Suppressor macrophage (primary cell): ENCODE measurements at regions not wholly inside any gene's neighbourhood (a gene's known extent, or its start where the extent isn't known, plus 50 kb on each side); places are given as distances from the start of the nearest gene placed in this dataset.
A peak's percentile ranks its signal among the peaks of the same experiment; 100 is the strongest.
"Not testable (repeated sequence)": the region's sequence is repeated elsewhere in the genome, so short reads cannot be mapped to it uniquely, and the experiment has no call there.

Source experiments
- DNase-seq, 4 experiments: peaks; one replicate each; pipeline ENCODE4 v3.0.0-alpha.2; 2020 to 2022

- DNase-seq: no peak
Observed at GRCh38 chr10:29748109-29748650, 113.4 kb upstream of the SVIL start.

GRCh38 chr10:29746080-29746797 is 111.5 kb upstream of the SVIL start:
- no peak for DNase-seq

- DNase-seq: no peak
Observed at GRCh38 chr10:29740981-29741545, 106.3 kb upstream of the SVIL start.

- DNase-seq: no peak
Observed at GRCh38 chr10:29738341-29738740, 103.6 kb upstream of the SVIL start.

- no peak for DNase-seq
Observed at GRCh38 chr10:29737074-29737593, 102.4 kb upstream of the SVIL start.

DNA sequence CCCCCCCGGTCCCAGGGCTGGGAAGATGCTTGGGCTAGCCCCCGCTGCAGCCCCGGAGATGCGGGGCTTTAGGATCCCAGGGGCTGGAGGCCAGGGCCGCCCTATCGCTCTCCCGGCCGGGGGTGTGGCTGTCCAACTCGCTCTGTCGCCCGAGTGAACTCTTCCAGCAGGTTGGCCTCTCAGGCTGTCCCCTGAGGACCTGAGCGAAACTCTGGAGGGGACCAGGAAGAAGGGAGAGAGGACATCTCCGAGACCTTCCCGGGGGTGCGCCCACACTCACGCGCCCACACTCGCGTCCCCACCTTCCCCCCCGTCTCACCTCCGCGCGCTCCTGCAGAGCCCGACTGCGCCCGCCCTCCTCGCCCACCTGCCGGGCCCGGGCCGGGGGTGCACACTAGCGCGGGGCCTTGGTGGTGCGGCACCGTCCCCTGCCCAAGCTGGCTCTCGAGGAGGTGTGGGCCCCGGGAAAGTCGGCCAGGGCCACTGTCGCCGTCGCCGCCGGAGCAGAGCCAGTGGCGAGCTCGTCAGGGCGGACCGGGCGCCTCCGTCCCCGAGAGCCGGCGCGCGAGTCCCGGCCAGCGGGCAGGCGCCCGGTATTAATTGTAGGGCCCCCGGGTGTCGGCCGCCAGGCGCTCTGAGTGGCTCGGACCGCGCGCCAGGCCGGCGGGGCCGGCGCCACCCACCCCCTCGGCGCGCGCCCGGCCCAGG is 101.7 kb upstream of the SVIL start:
- DNase-seq: peak; percentile 75 to 90 (median 84)

- DNase-seq: peak; percentile 70 to 87 (median 81)
Observed at GRCh38 chr10:29735628-29736365, 101.0 kb upstream of the SVIL start.

GRCh38 chr10:29734962-29735627 is 100.3 kb upstream of the SVIL start:
- DNase-seq: peak; percentile 83 to 94 (median 91)

GRCh38 chr10:29734640-29734961 is 99.8 kb upstream of the SVIL start:
- DNase-seq: no peak

DNA sequence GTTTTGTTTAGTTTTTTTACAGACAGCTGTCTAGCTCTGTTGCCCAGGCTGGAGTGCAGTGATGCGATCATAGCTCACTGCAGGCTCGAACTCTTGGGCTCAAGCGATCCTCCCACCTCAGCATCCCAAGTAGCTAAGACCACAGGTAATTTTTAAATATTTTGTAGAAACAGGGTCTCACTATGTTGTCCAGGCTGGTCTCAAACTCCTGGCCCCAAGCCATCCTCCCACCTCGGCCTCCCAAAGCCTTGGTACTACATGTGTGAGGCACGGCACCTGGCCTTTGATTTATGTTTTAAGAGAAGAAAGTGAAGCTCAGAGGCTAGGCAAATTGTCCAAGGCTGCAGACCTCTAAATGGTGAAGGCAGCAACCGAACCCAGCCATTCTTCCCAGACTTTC is 98.6 kb upstream of the SVIL start:
- DNase-seq: no peak

DNA sequence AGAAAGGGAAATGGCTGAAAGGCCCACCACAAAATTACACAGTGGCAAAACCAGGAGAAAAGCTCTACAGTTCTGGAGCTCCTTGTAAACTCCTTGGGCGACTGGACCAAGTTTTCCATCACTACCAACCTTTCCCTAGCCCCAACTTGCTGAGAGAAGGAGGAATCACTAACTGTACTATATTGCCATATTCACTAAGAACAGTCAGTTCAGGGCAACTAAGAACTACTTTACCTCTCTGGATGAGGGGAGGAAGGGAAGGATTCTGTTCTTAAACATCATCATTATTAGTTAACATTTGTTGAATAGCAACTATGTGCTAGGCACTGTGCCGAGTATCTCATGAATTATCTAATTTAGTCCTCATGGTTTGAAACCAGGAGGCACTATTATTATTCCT is 98.1 kb upstream of the SVIL start:
- DNase-seq: no peak

DNA sequence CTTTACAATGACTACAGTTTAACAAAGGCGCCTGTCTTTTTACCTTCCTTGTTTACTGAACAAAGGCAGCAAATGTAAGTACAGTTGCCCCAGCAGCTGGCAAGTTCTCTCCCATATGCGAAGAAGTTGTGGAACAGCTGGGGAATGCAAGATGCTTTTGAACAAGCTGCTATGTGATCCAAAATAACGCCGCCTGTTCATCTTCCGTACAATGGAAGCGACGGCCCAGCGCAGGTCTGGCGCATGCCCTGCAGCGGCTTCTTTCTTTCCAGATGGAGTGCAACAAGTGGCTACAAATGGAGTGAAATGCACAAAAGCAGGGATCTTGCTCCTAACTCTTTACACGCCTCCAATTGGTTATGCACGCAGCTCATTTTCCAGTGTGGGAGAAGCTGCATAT is 97.0 kb upstream of the SVIL start:
- DNase-seq: no peak

- no peak for DNase-seq
Observed at GRCh38 chr10:29730969-29731368, 96.2 kb upstream of the SVIL start.

DNA sequence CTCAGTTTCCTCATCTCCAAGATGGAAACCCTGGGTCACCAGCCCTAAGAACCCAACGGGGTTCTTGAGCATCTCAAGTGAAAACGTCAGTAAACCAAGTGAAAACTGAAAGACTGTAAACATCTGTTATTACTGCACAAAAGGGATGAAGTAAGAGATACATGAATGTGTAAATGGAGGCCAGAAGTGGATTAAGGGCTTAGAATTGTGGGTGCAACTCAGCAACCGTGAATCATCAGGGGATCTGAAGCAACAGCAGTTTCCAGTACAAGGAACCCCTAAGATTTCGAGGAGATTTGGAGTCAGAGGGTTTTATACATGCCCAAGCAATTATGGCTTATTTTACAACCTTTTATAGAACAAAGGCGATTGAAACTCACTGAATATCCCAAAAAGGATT is 95.7 kb upstream of the SVIL start:
- DNase-seq: no peak

DNA sequence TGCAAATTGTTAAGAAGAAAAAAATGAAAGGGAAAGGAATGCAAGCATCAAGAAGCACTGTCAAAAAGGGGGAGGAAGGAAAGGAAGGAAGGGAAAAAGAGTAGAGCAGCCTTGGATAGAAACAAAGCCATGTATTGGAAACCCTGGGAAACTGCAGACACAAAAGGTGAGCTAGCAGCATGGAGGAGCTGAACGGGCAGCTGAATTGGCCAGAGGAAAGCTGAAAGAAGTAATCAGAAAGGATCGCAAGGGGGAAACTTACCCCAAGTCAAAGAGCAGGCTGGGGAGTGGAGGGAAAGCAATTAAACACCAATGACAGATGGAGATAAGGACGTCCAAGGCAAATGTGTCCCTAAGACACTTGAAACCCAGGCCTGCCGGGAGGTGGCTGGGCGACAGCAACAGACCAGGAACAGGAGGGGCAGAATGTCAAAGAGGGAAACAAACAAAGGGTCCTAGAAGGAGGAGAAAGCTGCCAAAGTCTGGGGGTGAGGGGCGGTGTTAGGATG is 93.8 kb upstream of the SVIL start:
- DNase-seq: no peak

GRCh38 chr10:29725927-29726326 is 91.2 kb upstream of the SVIL start:
- not testable (repeated sequence) for DNase-seq

GRCh38 chr10:29725133-29725720 is 90.5 kb upstream of the SVIL start:
- peak; percentile 61 to 78 (median 74) for DNase-seq

DNA sequence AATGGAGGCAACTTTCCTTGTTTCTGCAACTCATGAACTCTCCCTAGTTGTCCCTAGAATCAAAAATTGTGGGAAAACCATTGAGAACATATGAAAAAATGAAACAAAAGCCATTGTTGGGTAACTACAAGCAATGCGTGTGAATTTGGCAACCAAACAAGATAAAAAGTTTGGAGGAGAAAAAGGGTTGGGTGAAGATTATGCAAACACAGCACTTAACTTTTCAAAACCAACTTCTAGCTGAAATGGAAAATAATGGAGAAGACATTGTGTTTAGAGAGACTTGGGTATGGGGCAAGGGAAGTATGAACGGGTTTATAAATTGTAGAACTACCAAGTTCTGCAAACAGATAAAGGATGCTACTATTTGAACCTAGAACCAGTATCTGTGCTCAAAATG is 89.0 kb upstream of the SVIL start:
- peak in 2 of 4 experiments; percentile 24 to 30 for DNase-seq

GRCh38 chr10:29722777-29723176 is 88.0 kb upstream of the SVIL start:
- DNase-seq: no peak

- no peak for DNase-seq
Observed at GRCh38 chr10:29720149-29720548, 85.4 kb upstream of the SVIL start.

- no peak for DNase-seq
Observed at GRCh38 chr10:29719281-29719675, 84.5 kb upstream of the SVIL start.

- no peak for DNase-seq
Observed at GRCh38 chr10:29715296-29715695, 80.5 kb upstream of the SVIL start.
